GM12892 (cell line): ENCODE measurements at regions not wholly inside any gene's neighbourhood (a gene's known extent, or its start where the extent isn't known, plus 50 kb on each side); places are given as distances from the start of the nearest gene placed in this dataset.

Source experiments
- POLR2A ChIP-seq: IDR thresholded peaks from 2 replicates; pipeline ENCODE4 v1.6.1; 2011; ENCODE audit warnings: low read depth, low read length, control low read depth
- TAF1 ChIP-seq: IDR thresholded peaks from 2 replicates; pipeline ENCODE4 v1.6.1; 2011; ENCODE audit warnings: low read depth, mild to moderate bottlenecking, control low read depth, low read length, borderline replicate concordance

DNA sequence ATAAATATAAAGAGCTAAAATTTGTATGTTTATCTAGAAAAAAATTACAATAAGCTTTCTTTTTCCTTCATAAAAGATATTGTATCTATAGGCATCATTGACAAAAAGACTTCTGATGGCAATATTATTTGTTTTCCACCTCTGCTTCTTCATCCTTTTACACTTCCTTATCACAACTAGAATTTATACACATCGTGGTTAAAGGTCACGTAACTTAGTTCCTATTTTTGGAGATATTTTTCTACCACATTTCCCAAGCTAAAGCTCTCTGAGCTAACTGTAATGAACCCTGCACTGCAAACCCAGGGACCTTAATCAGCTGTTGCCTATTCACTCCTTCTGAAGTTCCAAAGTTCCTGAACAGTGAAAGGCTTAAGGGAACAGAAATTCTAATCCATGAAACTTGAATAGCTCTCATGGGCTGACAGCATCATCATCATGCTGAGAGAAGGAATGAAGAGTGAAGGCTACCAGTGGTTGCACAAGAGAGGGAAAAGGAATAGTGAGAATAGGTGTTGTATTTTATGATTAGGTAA is 106.1 kb upstream of the SLC13A1 start:
- TF ChIP-seq TAF1, result no peak
- TF ChIP-seq POLR2A, result no peak
